Endothelial cell of umbilical vein (primary cell): ENCODE measurements at regions not wholly inside any gene's neighbourhood (a gene's known extent, or its start where the extent isn't known, plus 50 kb on each side); places are given as distances from the start of the nearest gene placed in this dataset.

Source experiments
- BruUV-seq: library from RNA; stranded (reverse); fragments of 400-500 nt; replicated peaks from 2 replicates; lab custom pipeline; 2021; lab: Mats Ljungman, UMichigan
- CTCF ChIA-PET: fragments of 300-600, 350-600 bp; sonication (Branson Sonifier 250); formaldehyde crosslinking; loops from one replicate; lab custom pipeline; 2021; ENCODE audit warnings: antibody characterized with exemption, inconsistent platforms; lab: Charles Lee
- POLR2A ChIA-PET: fragments of 300-600, 350-600 bp; sonication (Branson Sonifier 250); formaldehyde crosslinking; loops from one replicate; lab custom pipeline; 2021; ENCODE audit warnings: antibody characterized with exemption, inconsistent platforms; lab: Charles Lee
- DNase-seq: peaks from one replicate; pipeline ENCODE4 v3.0.0-alpha.2; 2011; ENCODE audit warnings: low read depth, low spot score
- FAIRE-seq: peaks from 2 replicates; lab custom pipeline; 2011; peaks lifted over from hg19 to GRCh38; lab: Jason Lieb, UNC
- H2AFZ ChIP-seq: 2 replicates; pipeline ENCODE4 v1.6.0; 2012; ENCODE audit warnings: low read depth, low read length, control low read depth, inconsistent platforms
- H3K27ac ChIP-seq: 2 replicates; pipeline ENCODE4 v1.5.1; 2011; ENCODE audit warnings: low read depth, mild to moderate bottlenecking, control low read depth, low read length, moderate library complexity; ENCODE audit not compliant: insufficient read depth
- H3K27me3 ChIP-seq, 2 experiments: 2 replicates each; pipeline versions ENCODE4 v1.6.0 to v1.6.1; 2011; ENCODE audit warnings: low read length in 2 of 2, mixed read lengths in 1 of 2; ENCODE audit not compliant: control insufficient read depth in 2 of 2, insufficient read depth in 2 of 2
- H3K36me3 ChIP-seq, 2 experiments: 2 replicates in 1 of 2; 3 replicates in 1 of 2; pipeline ENCODE4 v1.5.1; 2011; ENCODE audit warnings: low read length in 2 of 2, mild to moderate bottlenecking in 1 of 2, moderate library complexity in 1 of 2; ENCODE audit not compliant: control insufficient read depth in 2 of 2, insufficient read depth in 2 of 2; ENCODE audit errors: extremely low read depth in 1 of 2
- H3K4me1 ChIP-seq: 3 replicates; pipeline ENCODE4 v1.5.1; 2011; ENCODE audit warnings: mild to moderate bottlenecking, low read length; ENCODE audit not compliant: control insufficient read depth, insufficient read depth; ENCODE audit errors: extremely low read depth
- H3K4me2 ChIP-seq: 2 replicates; pipeline ENCODE4 v1.6.1; 2011; ENCODE audit warnings: low read length, control low read depth, mixed read lengths; ENCODE audit not compliant: insufficient read depth
- H3K4me3 ChIP-seq, 3 experiments: fragments of 200-600 bp in 1 of 3; sonication (generic), shearing (Covaris generic) in 1 of 3; replicated peaks in 1 of 3; 2 replicates each; pipeline ENCODE4 v1.5.1; 2011 to 2016; ENCODE audit warnings: control low read depth in 3 of 3, low read length in 3 of 3, mild to moderate bottlenecking in 2 of 3, inconsistent platforms in 1 of 3, low read depth in 1 of 3, moderate library complexity in 1 of 3; ENCODE audit not compliant: insufficient read depth in 1 of 3
- H3K79me2 ChIP-seq: 2 replicates; pipeline ENCODE4 v1.6.0; 2012; ENCODE audit warnings: low read length, inconsistent platforms; ENCODE audit not compliant: control insufficient read depth, insufficient read depth
- H3K9ac ChIP-seq: replicated peaks from 2 replicates; pipeline ENCODE3; 2011; ENCODE audit warnings: low read length, control low read depth; ENCODE audit not compliant: insufficient read depth; ENCODE audit errors: extremely low read depth
- H3K9me1 ChIP-seq: replicated peaks from 3 replicates; pipeline ENCODE4 v1.6.0; 2011; ENCODE audit warnings: mild to moderate bottlenecking, low read length; ENCODE audit not compliant: control insufficient read depth, insufficient read depth; ENCODE audit errors: extremely low read depth
- H3K9me3 ChIP-seq: replicated peaks from 2 replicates; pipeline ENCODE4 v1.5.1; 2012; ENCODE audit warnings: low read length, inconsistent platforms; ENCODE audit not compliant: control insufficient read depth, insufficient read depth
- H4K20me1 ChIP-seq: replicated peaks from 2 replicates; pipeline ENCODE3; 2011; ENCODE audit warnings: mild to moderate bottlenecking, low read length; ENCODE audit not compliant: control insufficient read depth, insufficient read depth; ENCODE audit errors: extremely low read depth
- JUN ChIP-seq: IDR thresholded peaks from 2 replicates; pipeline ENCODE4 v1.6.1; 2011; ENCODE audit warnings: borderline replicate concordance, low read depth; ENCODE audit not compliant: insufficient read length, insufficient read depth
- dilution Hi-C: fragments of 300-500 bp; cut with MboI; formaldehyde crosslinking; loops from one replicate; pipeline ENCODE4 v1.15.0; 2019; ENCODE audit warnings: low sequenced_read_pairs; ENCODE audit not compliant: extremely low pct_ligation_motif_present
- intact Hi-C: fragments of 100-400 bp; cut with micrococcal nuclease; formaldehyde crosslinking; loops from one replicate; pipeline ENCODE4 v1.10.0; 2022
- TF ChIP-seq, protein P1 (sequence below), 2 donors: IDR thresholded peaks; 1 replicate in 1 of 2; 2 replicates in 1 of 2; pipeline ENCODE4 v1.5.1; 2011; ENCODE audit warnings: low read length in 2 of 2, mild to moderate bottlenecking in 2 of 2, moderate library complexity in 2 of 2, control low read depth in 1 of 2, inconsistent platforms in 1 of 2, low read depth in 1 of 2; ENCODE audit not compliant: insufficient read depth in 1 of 2; ENCODE audit errors: extremely low read depth in 1 of 2

DNA sequence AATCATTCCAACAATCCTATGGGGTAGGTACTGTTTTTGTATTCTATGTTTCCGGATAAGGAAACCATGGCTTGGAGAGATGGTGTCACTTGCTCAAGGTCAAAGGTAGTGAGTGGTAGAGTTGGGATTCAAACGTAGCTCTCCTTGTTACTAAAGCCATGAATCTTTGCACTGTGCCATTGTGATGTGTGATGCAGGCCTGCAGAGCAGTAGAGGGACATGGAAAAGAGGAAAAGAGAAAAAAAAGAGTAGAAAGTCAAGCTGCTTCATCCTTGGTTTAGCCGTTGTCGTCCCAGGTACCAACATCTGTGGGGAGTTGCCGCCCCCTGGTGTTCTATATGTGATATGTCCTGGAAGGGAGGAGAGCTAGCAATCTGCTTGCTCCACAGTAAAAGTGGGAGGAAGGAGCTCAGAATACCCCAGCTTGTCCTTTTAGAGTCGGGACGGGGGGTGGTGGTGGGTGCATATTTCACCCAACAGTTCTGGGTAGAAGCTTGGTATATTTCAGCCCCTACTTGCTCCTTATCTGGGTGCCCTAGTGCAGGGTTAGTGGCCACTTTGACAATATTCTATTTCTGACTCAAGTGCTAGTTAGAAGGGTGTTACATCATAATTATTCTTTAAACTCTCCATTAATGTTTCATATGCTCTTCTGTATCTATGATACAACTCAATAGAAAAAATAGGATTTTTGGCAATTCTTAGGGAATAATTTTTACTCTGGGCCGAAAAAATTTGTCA lies 98.4 kb downstream of the EBNA1BP2 start:
- FAIRE-seq, result peak; percentile 97
- no peaks in the 10 kb centered on the region for H3K79me2 ChIP-seq
- CTCF ChIA-PET, result interaction anchor here (0.6 to 9.4 kb wide), 97 partner anchors 8 to 927 kb away, joined by 3 to 1298 read pairs (median 5); partner anchors contain the start of genes C1orf50, CFAP57, EBNA1BP2 and ERMAP

More for the DNA sequence above, 98.4 kb downstream of the EBNA1BP2 start:
- intact Hi-C loops (loop anchor here (1.0 to 2.0 kb wide), 6 partner anchors 142 to 497 kb away; no protein-coding TSS in a partner anchor), dilution Hi-C loops (loop anchor here (25.0 kb wide), 1 partner anchor 161 kb away; no protein-coding TSS in a partner anchor)
- H3K27ac ChIP-seq, result no peak overlapping the region
- H3K4me1 ChIP-seq, result no peaks in the 10 kb centered on the region
- H3K9ac ChIP-seq, result no peak overlapping the region
- H3K9me1 ChIP-seq, result no peaks in the 10 kb centered on the region
- H3K9me3 ChIP-seq, result no peaks in the 10 kb centered on the region
- H3K36me3 ChIP-seq, result no peaks in the 10 kb centered on the region
- no peak overlapping the region for H3K4me2 ChIP-seq
- TF ChIP-seq, protein P1, sequence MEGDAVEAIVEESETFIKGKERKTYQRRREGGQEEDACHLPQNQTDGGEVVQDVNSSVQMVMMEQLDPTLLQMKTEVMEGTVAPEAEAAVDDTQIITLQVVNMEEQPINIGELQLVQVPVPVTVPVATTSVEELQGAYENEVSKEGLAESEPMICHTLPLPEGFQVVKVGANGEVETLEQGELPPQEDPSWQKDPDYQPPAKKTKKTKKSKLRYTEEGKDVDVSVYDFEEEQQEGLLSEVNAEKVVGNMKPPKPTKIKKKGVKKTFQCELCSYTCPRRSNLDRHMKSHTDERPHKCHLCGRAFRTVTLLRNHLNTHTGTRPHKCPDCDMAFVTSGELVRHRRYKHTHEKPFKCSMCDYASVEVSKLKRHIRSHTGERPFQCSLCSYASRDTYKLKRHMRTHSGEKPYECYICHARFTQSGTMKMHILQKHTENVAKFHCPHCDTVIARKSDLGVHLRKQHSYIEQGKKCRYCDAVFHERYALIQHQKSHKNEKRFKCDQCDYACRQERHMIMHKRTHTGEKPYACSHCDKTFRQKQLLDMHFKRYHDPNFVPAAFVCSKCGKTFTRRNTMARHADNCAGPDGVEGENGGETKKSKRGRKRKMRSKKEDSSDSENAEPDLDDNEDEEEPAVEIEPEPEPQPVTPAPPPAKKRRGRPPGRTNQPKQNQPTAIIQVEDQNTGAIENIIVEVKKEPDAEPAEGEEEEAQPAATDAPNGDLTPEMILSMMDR (IDR thresholded peaks at IDR 0.05; ENCODE audit: extremely low read depth in 1 of 2, insufficient read depth in 1 of 2, low read depth in 1 of 2, low read length in 2 of 2), result peak; percentile 75 to 83
- no peak for TF ChIP-seq JUN
- H2AFZ ChIP-seq, result peak overlapping the region; percentile 41
- H3K27me3 ChIP-seq, result no peaks in the 10 kb centered on the region
- no peak overlapping the region for H3K4me3 ChIP-seq
- no peaks in the 10 kb centered on the region for H4K20me1 ChIP-seq
- peak; percentile 79 for DNase-seq
- no TSS peak for BruUV-seq
- POLR2A ChIA-PET, result interaction anchor here (1.6 kb wide), 1 partner anchor 161 kb away, joined by 9 read pairs; no protein-coding TSS in a partner anchor
